GM12875 (cell line): ENCODE measurements at regions not wholly inside any gene's neighbourhood (a gene's known extent, or its start where the extent isn't known, plus 50 kb on each side); places are given as distances from the start of the nearest gene placed in this dataset.

Experiments
- H3K4me3 ChIP-seq: one replicate; pipeline ENCODE4 v1.5.1; 2011; ENCODE audit warnings: low read depth, low read length, control low read depth
- CTCF ChIP-seq: IDR thresholded peaks from 2 replicates; pipeline ENCODE4 v1.5.1; 2011; ENCODE audit warnings: low read depth, mild to moderate bottlenecking, control low read depth, inconsistent platforms, low read length, moderate library complexity, borderline replicate concordance; ENCODE audit not compliant: insufficient read depth

GRCh38 chr2:77813599-77813998 lies 291.4 kb upstream of the LRRTM4 start:
- TF ChIP-seq CTCF: no peak
- no peak overlapping the region for H3K4me3 ChIP-seq

- no peak overlapping the region for H3K4me3 ChIP-seq
- no peak for TF ChIP-seq CTCF
Observed at GRCh38 chr2:77816618-77817017, 294.4 kb upstream of the LRRTM4 start.

GRCh38 chr2:77818186-77818585 lies 296.0 kb upstream of the LRRTM4 start:
- no peak overlapping the region for H3K4me3 ChIP-seq

GRCh38 chr2:77823028-77823427 lies 300.9 kb upstream of the LRRTM4 start:
- no peak overlapping the region for H3K4me3 ChIP-seq
- no peak for TF ChIP-seq CTCF

More at GRCh38 chr2:77818186-77818585, 296.0 kb upstream of the LRRTM4 start:
- no peak for TF ChIP-seq CTCF

- H3K4me3 ChIP-seq: no peak overlapping the region
- TF ChIP-seq CTCF: no peak
Observed at GRCh38 chr2:77831060-77831459, 308.9 kb upstream of the LRRTM4 start.

- H3K4me3 ChIP-seq: no peak overlapping the region
- TF ChIP-seq CTCF: no peak
Observed at GRCh38 chr2:77831471-77831870, 309.3 kb upstream of the LRRTM4 start.

- H3K4me3 ChIP-seq: no peak overlapping the region
- TF ChIP-seq CTCF: no peak
Observed at GRCh38 chr2:77831898-77832297, 309.7 kb upstream of the LRRTM4 start.
